Stomach smooth muscle (tissue), 2 donors: ENCODE measurements at regions not wholly inside any gene's neighbourhood (a gene's known extent, or its start where the extent isn't known, plus 50 kb on each side); places are given as distances from the start of the nearest gene placed in this dataset.
"Not testable (repeated sequence)": the region's sequence is repeated elsewhere in the genome, so short reads cannot be mapped to it uniquely, and the experiment has no call there.

Source experiments
- H3K27ac ChIP-seq: one replicate; pipeline ENCODE4 v1.7.0; 2013; ENCODE audit warnings: mild to moderate bottlenecking, low read length, inconsistent platforms
- H3K27me3 ChIP-seq, 2 donors: one replicate each; pipeline ENCODE4 v1.7.0; 2013; ENCODE audit warnings: low read length in 2 of 2; ENCODE audit not compliant: insufficient read depth in 2 of 2, control insufficient read depth in 1 of 2
- H3K36me3 ChIP-seq, 2 donors: one replicate each; pipeline ENCODE4 v1.7.0; 2013; ENCODE audit warnings: low read length in 2 of 2; ENCODE audit not compliant: control insufficient read depth in 2 of 2, insufficient read depth in 2 of 2
- H3K4me1 ChIP-seq: one replicate; pipeline ENCODE4 v1.7.0; 2013; ENCODE audit warnings: low read length; ENCODE audit not compliant: control insufficient read depth, insufficient read depth
- H3K4me3 ChIP-seq, 2 donors: one replicate each; pipeline ENCODE4 v1.7.0; 2013; ENCODE audit warnings: low read length in 2 of 2
- H3K9ac ChIP-seq, 2 donors: one replicate each; pipeline ENCODE4 v1.7.0; 2013; ENCODE audit warnings: low read length in 2 of 2, mild to moderate bottlenecking in 1 of 2
- H3K9me3 ChIP-seq, 2 donors: one replicate each; pipeline ENCODE4 v1.7.0; 2013; ENCODE audit warnings: low read length in 2 of 2; ENCODE audit not compliant: control insufficient read depth in 2 of 2
- donor health status: healthy.
- donor health status: Pancreatic carcinoma.

GRCh38 chr11:15339302-15339701, 224.6 kb downstream of the INSC start:
- Histone ChIP-seq H3K36me3 (no peaks in the 10 kb centered on the region), H3K4me1 (no peaks in the 10 kb centered on the region), H3K9ac (no peak overlapping the region)

GRCh38 chr11:15341587-15341986, 226.9 kb downstream of the INSC start:
- H3K36me3 ChIP-seq: no peaks in the 10 kb centered on the region
- H3K27me3 ChIP-seq: no peaks in the 10 kb centered on the region
- H3K9me3 ChIP-seq: no peaks in the 10 kb centered on the region
- no peak overlapping the region for H3K9ac ChIP-seq
- no peak overlapping the region for H3K4me3 ChIP-seq
- H3K4me1 ChIP-seq: no peaks in the 10 kb centered on the region
- no peak overlapping the region for H3K27ac ChIP-seq

More at GRCh38 chr11:15339302-15339701, 224.6 kb downstream of the INSC start:
- Histone ChIP-seq H3K9me3 (no peaks in the 10 kb centered on the region), H3K27me3 (no peaks in the 10 kb centered on the region), H3K27ac (no peak overlapping the region), H3K4me3 (no peak overlapping the region)

DNA sequence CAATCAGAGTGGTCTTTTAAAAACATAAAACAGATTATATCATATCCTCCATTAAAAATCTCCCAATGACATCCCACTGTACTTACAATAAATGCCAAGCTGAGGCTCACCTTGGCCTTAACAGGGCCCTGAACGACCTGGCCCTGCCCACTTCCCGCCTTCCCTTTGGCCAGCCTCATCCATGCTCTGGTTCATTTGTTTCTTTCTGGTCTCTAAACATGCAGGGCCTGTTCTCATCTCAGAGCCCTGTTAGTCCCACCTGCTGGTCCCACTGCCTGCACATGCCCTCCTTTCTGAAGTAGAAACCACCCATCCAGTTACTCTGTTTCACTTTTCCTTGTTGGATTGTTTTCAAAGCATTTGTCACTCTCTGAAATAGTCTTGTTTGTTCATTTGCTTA, 227.4 kb downstream of the INSC start:
- H3K9ac ChIP-seq: no peak overlapping the region
- no peak overlapping the region for H3K27ac ChIP-seq
- no peaks in the 10 kb centered on the region for H3K4me1 ChIP-seq
- no peaks in the 10 kb centered on the region for H3K9me3 ChIP-seq
- H3K4me3 ChIP-seq: no peak overlapping the region
- H3K27me3 ChIP-seq: no peaks in the 10 kb centered on the region
- H3K36me3 ChIP-seq: no peaks in the 10 kb centered on the region

DNA sequence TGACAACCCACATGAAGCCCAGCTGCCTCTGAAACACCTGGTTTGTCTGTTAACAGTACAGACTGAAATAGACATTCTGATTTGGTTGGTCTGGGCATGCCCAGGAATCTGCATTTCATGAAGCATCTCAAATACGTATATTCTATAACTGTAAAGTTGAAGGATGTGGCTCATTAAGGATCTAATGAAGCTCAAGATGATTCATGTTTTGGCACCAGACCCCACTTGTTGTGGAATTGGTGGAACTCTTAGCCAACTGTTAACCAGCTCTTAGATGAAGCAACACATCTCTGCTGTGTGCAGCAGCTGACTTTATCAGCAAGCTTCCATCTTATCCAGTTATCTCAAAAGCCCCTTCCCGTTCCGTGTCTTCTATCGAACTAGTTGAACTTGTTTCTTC, 232.2 kb downstream of the INSC start:
- Histone ChIP-seq H3K36me3 (no peaks in the 10 kb centered on the region), H3K27ac (no peak overlapping the region), H3K4me1 (no peaks in the 10 kb centered on the region), H3K9ac (no peak overlapping the region), H3K27me3 (no peaks in the 10 kb centered on the region), H3K9me3 (peaks cover 0 to 2% of the 10 kb centered on the region in 2 donors), H3K4me3 (no peak overlapping the region)

DNA sequence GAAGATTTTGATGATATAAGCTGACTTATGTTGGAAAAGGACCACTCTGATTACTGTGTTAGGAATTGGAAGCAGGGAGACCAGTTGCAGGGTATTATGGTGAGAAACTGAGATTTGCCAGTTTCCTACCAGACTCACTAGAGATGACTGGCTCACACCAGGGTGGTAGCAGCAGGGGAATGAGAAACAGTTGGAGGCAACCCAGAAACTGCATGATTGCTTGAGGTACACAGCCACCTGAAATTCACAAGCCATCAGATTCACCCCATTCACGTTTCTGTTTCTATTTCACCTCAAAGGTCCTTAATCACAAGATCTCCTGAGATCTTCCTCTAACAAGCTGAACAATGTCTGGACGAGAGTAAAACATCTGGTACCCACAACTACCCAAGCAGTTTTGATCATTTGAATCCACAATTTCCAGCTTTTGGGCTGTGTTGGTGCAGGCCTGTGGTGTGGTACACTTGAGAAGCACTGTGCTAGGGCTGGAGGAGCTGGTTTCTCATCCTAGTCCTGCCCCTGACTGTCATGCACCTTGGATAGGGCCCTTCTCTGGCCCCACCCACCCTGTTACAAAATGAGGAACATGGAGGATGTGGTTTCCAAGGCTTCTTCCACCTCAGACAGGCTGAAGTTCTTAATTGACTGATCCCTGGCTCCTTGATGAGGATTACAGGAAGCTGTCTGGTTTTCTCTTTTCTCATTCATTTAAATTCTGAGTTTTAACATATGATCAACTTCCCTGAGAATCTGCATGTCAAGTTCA, 233.4 kb downstream of the INSC start:
- H3K36me3 ChIP-seq: no peaks in the 10 kb centered on the region
- H3K27ac ChIP-seq: no peak overlapping the region
- H3K4me3 ChIP-seq: no peak overlapping the region
- no peaks in the 10 kb centered on the region for H3K27me3 ChIP-seq
- peaks cover 0 to 2% of the 10 kb centered on the region in 2 donors for H3K9me3 ChIP-seq
- H3K9ac ChIP-seq: no peak overlapping the region
- H3K4me1 ChIP-seq: no peaks in the 10 kb centered on the region

- H3K27me3 ChIP-seq: no peaks in the 10 kb centered on the region
- H3K27ac ChIP-seq: no peak overlapping the region
- no peaks in the 10 kb centered on the region for H3K4me1 ChIP-seq
- H3K9me3 ChIP-seq: peaks cover 0 to 2% of the 10 kb centered on the region in 2 donors
- no peaks in the 10 kb centered on the region for H3K36me3 ChIP-seq
- H3K9ac ChIP-seq: no peak overlapping the region
- no peak overlapping the region for H3K4me3 ChIP-seq
Observed at GRCh38 chr11:15349413-15349812, 234.7 kb downstream of the INSC start.

GRCh38 chr11:15361316-15361715, 246.6 kb downstream of the INSC start:
- Histone ChIP-seq H3K4me3 (no peak overlapping the region), H3K9me3 (no peaks in the 10 kb centered on the region), H3K27me3 (no peaks in the 10 kb centered on the region), H3K9ac (no peak overlapping the region), H3K36me3 (no peaks in the 10 kb centered on the region), H3K4me1 (no peaks in the 10 kb centered on the region), H3K27ac (no peak overlapping the region)

GRCh38 chr11:15365286-15365685, 250.6 kb downstream of the INSC start:
- H3K36me3 ChIP-seq, H3K27me3 ChIP-seq, H3K27ac ChIP-seq, H3K4me1 ChIP-seq, H3K9me3 ChIP-seq, H3K4me3 ChIP-seq, H3K9ac ChIP-seq: not testable (repeated sequence)

DNA sequence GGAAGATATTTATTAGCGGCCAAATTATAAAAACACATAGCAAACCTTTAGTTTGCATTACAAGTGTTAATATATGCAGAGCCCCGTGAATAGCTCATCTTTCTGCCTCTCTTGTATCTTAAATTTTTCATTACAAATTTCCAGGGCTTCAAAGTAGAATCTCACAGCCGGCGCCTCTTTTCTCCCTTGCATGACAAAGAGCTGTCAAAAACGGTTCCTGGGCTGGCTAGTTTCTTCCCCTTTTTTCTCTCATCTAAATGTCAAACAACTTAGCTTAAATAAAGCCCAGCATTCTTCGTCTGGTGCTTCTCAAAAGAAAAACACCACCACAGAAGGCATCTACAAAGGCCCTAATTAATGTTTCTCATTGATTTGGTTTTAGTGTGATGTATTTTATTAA, 253.0 kb downstream of the INSC start:
- Histone ChIP-seq H3K4me3 (no peak overlapping the region), H3K9ac (no peak overlapping the region), H3K27me3 (no peaks in the 10 kb centered on the region), H3K36me3 (no peaks in the 10 kb centered on the region), H3K27ac (no peak overlapping the region), H3K9me3 (no peaks in the 10 kb centered on the region), H3K4me1 (no peaks in the 10 kb centered on the region)

DNA sequence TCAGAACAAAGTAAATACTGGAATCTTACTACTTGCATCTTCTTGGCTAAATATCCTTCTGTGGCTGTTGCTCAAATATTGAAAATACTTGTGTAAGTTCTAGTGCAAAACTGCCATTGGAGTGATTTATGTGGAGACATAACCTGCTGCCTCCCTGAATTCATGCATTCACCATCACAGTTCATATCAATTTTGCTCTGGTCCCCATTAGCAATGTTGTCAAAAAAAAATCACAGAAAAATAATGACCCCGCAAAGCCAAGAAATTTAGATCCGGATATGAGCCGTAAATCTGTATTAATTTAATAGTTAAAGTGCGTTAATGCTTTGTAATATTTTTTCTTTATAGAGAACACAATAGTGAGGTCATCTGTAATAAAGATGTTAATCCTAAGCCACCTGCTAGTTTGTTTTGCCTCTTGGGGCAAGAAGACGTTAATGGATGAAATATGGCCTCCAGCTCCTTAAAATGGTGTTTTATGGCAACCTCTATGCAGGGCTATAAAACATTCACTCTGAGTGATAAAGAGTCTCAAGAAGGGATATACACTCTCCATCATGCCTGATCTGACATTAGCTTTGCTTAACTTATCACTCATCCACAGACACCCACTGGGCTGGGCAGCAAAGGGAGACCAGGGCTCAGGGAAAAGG, 255.9 kb downstream of the INSC start:
- H3K27ac ChIP-seq: no peak overlapping the region
- no peak overlapping the region for H3K9ac ChIP-seq
- H3K36me3 ChIP-seq: no peaks in the 10 kb centered on the region
- H3K9me3 ChIP-seq: no peaks in the 10 kb centered on the region
- no peaks in the 10 kb centered on the region for H3K4me1 ChIP-seq
- H3K27me3 ChIP-seq: no peaks in the 10 kb centered on the region
- no peak overlapping the region for H3K4me3 ChIP-seq

GRCh38 chr11:15371533-15371932, 256.8 kb downstream of the INSC start:
- no peaks in the 10 kb centered on the region for H3K36me3 ChIP-seq
- no peak overlapping the region for H3K4me3 ChIP-seq
- H3K27ac ChIP-seq: no peak overlapping the region
- no peak overlapping the region for H3K9ac ChIP-seq
- no peaks in the 10 kb centered on the region for H3K9me3 ChIP-seq
- no peaks in the 10 kb centered on the region for H3K4me1 ChIP-seq
- H3K27me3 ChIP-seq: no peaks in the 10 kb centered on the region
